ENCODE measurements at regions not wholly inside any gene's neighbourhood (a gene's known extent, or its start where the extent isn't known, plus 50 kb on each side); places are given as distances from the start of the nearest gene placed in this dataset.

DNA sequence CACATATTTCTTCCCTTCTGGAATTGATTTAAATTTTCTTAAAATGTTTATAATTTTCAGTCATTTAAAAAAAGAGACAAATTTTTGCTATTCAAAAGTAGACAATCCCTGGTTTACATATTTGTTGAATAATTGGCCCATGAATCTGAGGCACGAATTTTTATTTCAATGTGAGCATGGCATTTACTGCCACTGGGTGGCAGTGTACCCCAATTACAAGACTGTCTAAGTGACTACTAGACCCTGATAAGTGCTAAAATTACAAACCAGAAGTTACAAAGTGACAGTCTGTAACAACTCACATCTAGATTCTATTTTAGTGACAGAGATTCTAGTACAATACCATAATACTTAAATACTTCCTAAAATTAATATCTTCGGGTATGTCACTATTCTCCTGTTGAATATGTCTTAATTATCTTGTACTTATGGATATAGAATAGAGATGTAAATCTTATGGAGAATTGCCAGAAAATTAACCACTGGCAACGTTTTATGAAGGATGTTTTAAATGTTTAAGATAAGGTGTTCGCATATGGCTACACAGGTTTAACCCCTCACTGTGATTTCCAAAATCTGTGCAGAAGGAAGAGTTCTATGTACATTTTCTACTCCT, 235.8 kb downstream of the MAP2K4 start:
- TF ChIP-seq, protein P1, sequence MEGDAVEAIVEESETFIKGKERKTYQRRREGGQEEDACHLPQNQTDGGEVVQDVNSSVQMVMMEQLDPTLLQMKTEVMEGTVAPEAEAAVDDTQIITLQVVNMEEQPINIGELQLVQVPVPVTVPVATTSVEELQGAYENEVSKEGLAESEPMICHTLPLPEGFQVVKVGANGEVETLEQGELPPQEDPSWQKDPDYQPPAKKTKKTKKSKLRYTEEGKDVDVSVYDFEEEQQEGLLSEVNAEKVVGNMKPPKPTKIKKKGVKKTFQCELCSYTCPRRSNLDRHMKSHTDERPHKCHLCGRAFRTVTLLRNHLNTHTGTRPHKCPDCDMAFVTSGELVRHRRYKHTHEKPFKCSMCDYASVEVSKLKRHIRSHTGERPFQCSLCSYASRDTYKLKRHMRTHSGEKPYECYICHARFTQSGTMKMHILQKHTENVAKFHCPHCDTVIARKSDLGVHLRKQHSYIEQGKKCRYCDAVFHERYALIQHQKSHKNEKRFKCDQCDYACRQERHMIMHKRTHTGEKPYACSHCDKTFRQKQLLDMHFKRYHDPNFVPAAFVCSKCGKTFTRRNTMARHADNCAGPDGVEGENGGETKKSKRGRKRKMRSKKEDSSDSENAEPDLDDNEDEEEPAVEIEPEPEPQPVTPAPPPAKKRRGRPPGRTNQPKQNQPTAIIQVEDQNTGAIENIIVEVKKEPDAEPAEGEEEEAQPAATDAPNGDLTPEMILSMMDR (IDR thresholded peaks at IDR 0.05 in 2 of 3, conservative IDR thresholded peaks at IDR 0.05 in 1 of 3; ENCODE audit: control insufficient read depth in 2 of 3, extremely low read depth in 1 of 3, insufficient read depth in 1 of 3, low read depth in 3 of 3, low read length in 3 of 3): peak; percentile 62 to 75 (median 69)
- TF ChIP-seq, protein P2, sequence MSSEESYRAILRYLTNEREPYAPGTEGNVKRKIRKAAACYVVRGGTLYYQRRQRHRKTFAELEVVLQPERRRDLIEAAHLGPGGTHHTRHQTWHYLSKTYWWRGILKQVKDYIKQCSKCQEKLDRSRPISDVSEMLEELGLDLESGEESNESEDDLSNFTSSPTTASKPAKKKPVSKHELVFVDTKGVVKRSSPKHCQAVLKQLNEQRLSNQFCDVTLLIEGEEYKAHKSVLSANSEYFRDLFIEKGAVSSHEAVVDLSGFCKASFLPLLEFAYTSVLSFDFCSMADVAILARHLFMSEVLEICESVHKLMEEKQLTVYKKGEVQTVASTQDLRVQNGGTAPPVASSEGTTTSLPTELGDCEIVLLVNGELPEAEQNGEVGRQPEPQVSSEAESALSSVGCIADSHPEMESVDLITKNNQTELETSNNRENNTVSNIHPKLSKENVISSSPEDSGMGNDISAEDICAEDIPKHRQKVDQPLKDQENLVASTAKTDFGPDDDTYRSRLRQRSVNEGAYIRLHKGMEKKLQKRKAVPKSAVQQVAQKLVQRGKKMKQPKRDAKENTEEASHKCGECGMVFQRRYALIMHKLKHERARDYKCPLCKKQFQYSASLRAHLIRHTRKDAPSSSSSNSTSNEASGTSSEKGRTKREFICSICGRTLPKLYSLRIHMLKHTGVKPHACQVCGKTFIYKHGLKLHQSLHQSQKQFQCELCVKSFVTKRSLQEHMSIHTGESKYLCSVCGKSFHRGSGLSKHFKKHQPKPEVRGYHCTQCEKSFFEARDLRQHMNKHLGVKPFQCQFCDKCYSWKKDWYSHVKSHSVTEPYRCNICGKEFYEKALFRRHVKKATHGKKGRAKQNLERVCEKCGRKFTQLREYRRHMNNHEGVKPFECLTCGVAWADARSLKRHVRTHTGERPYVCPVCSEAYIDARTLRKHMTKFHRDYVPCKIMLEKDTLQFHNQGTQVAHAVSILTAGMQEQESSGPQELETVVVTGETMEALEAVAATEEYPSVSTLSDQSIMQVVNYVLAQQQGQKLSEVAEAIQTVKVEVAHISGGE (CRISPR knock-in tag; IDR thresholded peaks at IDR 0.05): no peak
- no peak for TF ChIP-seq POLR2AphosphoS5 (IDR thresholded peaks at IDR 0.05; ENCODE audit: low read length)
- no peak for TF ChIP-seq CHD2 (IDR thresholded peaks at IDR 0.05; ENCODE audit: borderline replicate concordance, low read depth, low read length)
- no peak for TF ChIP-seq POLR2A (IDR thresholded peaks at IDR 0.05; ENCODE audit: low read depth, low read length)
- TF ChIP-seq CEBPB (IDR thresholded peaks at IDR 0.05; ENCODE audit: borderline replicate concordance in 1 of 2, low read depth in 2 of 2, low read length in 2 of 2): no peak
- TF ChIP-seq ZNF384 (IDR thresholded peaks at IDR 0.05; ENCODE audit: borderline replicate concordance, low read depth, low read length): no peak
- no peak for TF ChIP-seq RFX5 (IDR thresholded peaks at IDR 0.05; ENCODE audit: low read depth, low read length)
- TF ChIP-seq SRF (IDR thresholded peaks at IDR 0.05; ENCODE audit: low read depth in 2 of 2, low read length in 2 of 2): no peak
- TF ChIP-seq ZNF687 (IDR thresholded peaks at IDR 0.05): no peak

Data from GM12878 (cell line).